Dendritic cell treated with granulocyte-macrophage colony-stimulating factor and Interleukin-4, amounts not matched to agents 40 ng/mL and 50 ng/mL, for 4 days (primary cell): ENCODE measurements at regions not wholly inside any gene's neighbourhood (a gene's known extent, or its start where the extent isn't known, plus 50 kb on each side); places are given as distances from the start of the nearest gene placed in this dataset.

Source experiments
- H3K27ac Mint-ChIP-seq: one replicate; pipeline ENCODE4 v1.8.0; 2022; ENCODE audit warnings: mild to moderate bottlenecking, mixed read lengths
- H3K27me3 Mint-ChIP-seq: one replicate; pipeline ENCODE4 v1.8.0; 2022; ENCODE audit warnings: mild to moderate bottlenecking, mixed read lengths
- H3K36me3 Mint-ChIP-seq: one replicate; pipeline ENCODE4 v1.8.0; 2022; ENCODE audit warnings: low read depth, mixed read lengths
- H3K4me1 Mint-ChIP-seq: one replicate; pipeline ENCODE4 v1.8.0; 2022; ENCODE audit warnings: low read depth, mixed read lengths
- H3K4me3 Mint-ChIP-seq: one replicate; pipeline ENCODE4 v1.8.0; 2022; ENCODE audit warnings: mild to moderate bottlenecking, moderate library complexity, mixed read lengths
- H3K9me3 Mint-ChIP-seq: one replicate; pipeline ENCODE4 v1.8.0; 2022; ENCODE audit warnings: mixed read lengths
- intact Hi-C: fragments of 100-400 bp; cut with micrococcal nuclease; formaldehyde crosslinking; loops from one replicate; pipeline ENCODE4 v1.15.0; 2022

GRCh38 chr18:56076723-56077122 lies 488.7 kb upstream of the TCF4 start:
- no peaks in the 10 kb centered on the region for H3K27me3 Mint-ChIP-seq
- H3K4me1 Mint-ChIP-seq, result no peaks in the 10 kb centered on the region
- H3K9me3 Mint-ChIP-seq, result peaks cover 11% of the 10 kb centered on the region
- no peak overlapping the region for H3K27ac Mint-ChIP-seq
- intact Hi-C loops, result no loop called here
- H3K36me3 Mint-ChIP-seq, result no peaks in the 10 kb centered on the region
- no peak overlapping the region for H3K4me3 Mint-ChIP-seq

GRCh38 chr18:56068701-56069100 lies 480.7 kb upstream of the TCF4 start:
- H3K9me3 Mint-ChIP-seq, result no peaks in the 10 kb centered on the region
- no peak overlapping the region for H3K4me3 Mint-ChIP-seq
- H3K27ac Mint-ChIP-seq, result no peak overlapping the region
- no peaks in the 10 kb centered on the region for H3K27me3 Mint-ChIP-seq
- H3K4me1 Mint-ChIP-seq, result no peaks in the 10 kb centered on the region
- H3K36me3 Mint-ChIP-seq, result no peaks in the 10 kb centered on the region
- intact Hi-C loops, result no loop called here

- intact Hi-C loops, result no loop called here
- H3K27ac Mint-ChIP-seq, result no peak overlapping the region
- no peaks in the 10 kb centered on the region for H3K4me1 Mint-ChIP-seq
- H3K36me3 Mint-ChIP-seq, result no peaks in the 10 kb centered on the region
- no peaks in the 10 kb centered on the region for H3K27me3 Mint-ChIP-seq
- no peaks in the 10 kb centered on the region for H3K9me3 Mint-ChIP-seq
- no peak overlapping the region for H3K4me3 Mint-ChIP-seq
Measured at GRCh38 chr18:56067969-56068671, 480.1 kb upstream of the TCF4 start.

GRCh38 chr18:56067214-56067894 lies 479.4 kb upstream of the TCF4 start:
- intact Hi-C loops, result no loop called here
- Mint-ChIP-seq H3K27ac (no peak overlapping the region), H3K9me3 (no peaks in the 10 kb centered on the region), H3K4me3 (no peak overlapping the region), H3K36me3 (no peaks in the 10 kb centered on the region), H3K27me3 (no peaks in the 10 kb centered on the region), H3K4me1 (no peaks in the 10 kb centered on the region)

- intact Hi-C loops, result no loop called here
- Mint-ChIP-seq H3K4me3 (no peak overlapping the region), H3K36me3 (no peaks in the 10 kb centered on the region), H3K9me3 (no peaks in the 10 kb centered on the region), H3K27me3 (no peaks in the 10 kb centered on the region), H3K4me1 (no peaks in the 10 kb centered on the region), H3K27ac (no peak overlapping the region)
Measured at GRCh38 chr18:56066524-56067213, 478.7 kb upstream of the TCF4 start.

GRCh38 chr18:56065086-56065485 lies 477.1 kb upstream of the TCF4 start:
- H3K36me3 Mint-ChIP-seq, result no peaks in the 10 kb centered on the region

GRCh38 chr18:56062931-56063330 lies 474.9 kb upstream of the TCF4 start:
- Mint-ChIP-seq H3K4me1 (no peaks in the 10 kb centered on the region), H3K27me3 (no peaks in the 10 kb centered on the region), H3K9me3 (no peaks in the 10 kb centered on the region), H3K36me3 (no peaks in the 10 kb centered on the region), H3K4me3 (no peak overlapping the region), H3K27ac (no peak overlapping the region)
- intact Hi-C loops, result no loop called here

More at GRCh38 chr18:56065086-56065485, 477.1 kb upstream of the TCF4 start:
- Mint-ChIP-seq H3K27ac (no peak overlapping the region), H3K9me3 (no peaks in the 10 kb centered on the region), H3K27me3 (no peaks in the 10 kb centered on the region), H3K4me1 (no peaks in the 10 kb centered on the region), H3K4me3 (no peak overlapping the region)
- intact Hi-C loops, result no loop called here

GRCh38 chr18:56060967-56061541 lies 473.1 kb upstream of the TCF4 start:
- Mint-ChIP-seq H3K27ac (no peak overlapping the region), H3K4me1 (no peaks in the 10 kb centered on the region), H3K9me3 (no peaks in the 10 kb centered on the region), H3K4me3 (no peak overlapping the region), H3K27me3 (no peaks in the 10 kb centered on the region), H3K36me3 (no peaks in the 10 kb centered on the region)
- intact Hi-C loops, result no loop called here

GRCh38 chr18:56052202-56052601 lies 464.2 kb upstream of the TCF4 start:
- no peak overlapping the region for H3K4me3 Mint-ChIP-seq
- no peaks in the 10 kb centered on the region for H3K27me3 Mint-ChIP-seq
- no peaks in the 10 kb centered on the region for H3K36me3 Mint-ChIP-seq
- H3K9me3 Mint-ChIP-seq, result peaks cover 20% of the 10 kb centered on the region
- H3K27ac Mint-ChIP-seq, result no peak overlapping the region
- intact Hi-C loops, result no loop called here
- no peaks in the 10 kb centered on the region for H3K4me1 Mint-ChIP-seq

GRCh38 chr18:56044239-56044638 lies 456.2 kb upstream of the TCF4 start:
- Mint-ChIP-seq H3K27me3 (no peaks in the 10 kb centered on the region), H3K36me3 (no peaks in the 10 kb centered on the region), H3K4me3 (no peak overlapping the region), H3K4me1 (no peaks in the 10 kb centered on the region), H3K9me3 (peaks cover 43% of the 10 kb centered on the region), H3K27ac (no peak overlapping the region)
- intact Hi-C loops, result no loop called here

GRCh38 chr18:56043641-56044061 lies 455.7 kb upstream of the TCF4 start:
- no peaks in the 10 kb centered on the region for H3K27me3 Mint-ChIP-seq
- intact Hi-C loops, result no loop called here
- peaks cover 38% of the 10 kb centered on the region for H3K9me3 Mint-ChIP-seq
- no peaks in the 10 kb centered on the region for H3K36me3 Mint-ChIP-seq
- H3K4me3 Mint-ChIP-seq, result no peak overlapping the region
- no peaks in the 10 kb centered on the region for H3K4me1 Mint-ChIP-seq
- no peak overlapping the region for H3K27ac Mint-ChIP-seq

GRCh38 chr18:56042915-56043536 lies 455.0 kb upstream of the TCF4 start:
- H3K4me1 Mint-ChIP-seq, result no peaks in the 10 kb centered on the region
- H3K4me3 Mint-ChIP-seq, result no peak overlapping the region
- no peaks in the 10 kb centered on the region for H3K27me3 Mint-ChIP-seq
- H3K27ac Mint-ChIP-seq, result no peak overlapping the region
- intact Hi-C loops, result no loop called here
- peaks cover 32% of the 10 kb centered on the region for H3K9me3 Mint-ChIP-seq
- no peaks in the 10 kb centered on the region for H3K36me3 Mint-ChIP-seq

- no peaks in the 10 kb centered on the region for H3K27me3 Mint-ChIP-seq
- no peaks in the 10 kb centered on the region for H3K36me3 Mint-ChIP-seq
- intact Hi-C loops, result no loop called here
- no peaks in the 10 kb centered on the region for H3K4me1 Mint-ChIP-seq
- no peak overlapping the region for H3K27ac Mint-ChIP-seq
- H3K4me3 Mint-ChIP-seq, result no peak overlapping the region
- peaks cover 42% of the 10 kb centered on the region for H3K9me3 Mint-ChIP-seq
Measured at GRCh38 chr18:56038171-56039030, 450.4 kb upstream of the TCF4 start.
